ENCODE measurements at regions not wholly inside any gene's neighbourhood (a gene's known extent, or its start where the extent isn't known, plus 50 kb on each side); places are given as distances from the start of the nearest gene placed in this dataset.

GRCh38 chr12:45669792-45670191 is 59.7 kb upstream of the ARID2 start:
- no peak for DNase-seq (ENCODE audit: low read depth in 2 of 2)

- DNase-seq (ENCODE audit: low read depth in 2 of 2) = no peak
These were observed 59.0 kb upstream of the ARID2 start for GRCh38 chr12:45670346-45671065.

GRCh38 chr12:45671254-45671653 is 58.3 kb upstream of the ARID2 start:
- no peak for DNase-seq (ENCODE audit: low read depth in 2 of 2)

- DNase-seq (ENCODE audit: low read depth in 2 of 2) = no peak
These were observed 55.1 kb upstream of the ARID2 start for GRCh38 chr12:45674181-45674977.

GRCh38 chr12:45675534-45675933 is 54.0 kb upstream of the ARID2 start:
- DNase-seq (ENCODE audit: low read depth in 2 of 2) = no peak
